ENCODE measurements at regions not wholly inside any gene's neighbourhood (a gene's known extent, or its start where the extent isn't known, plus 50 kb on each side); places are given as distances from the start of the nearest gene placed in this dataset.

DNA sequence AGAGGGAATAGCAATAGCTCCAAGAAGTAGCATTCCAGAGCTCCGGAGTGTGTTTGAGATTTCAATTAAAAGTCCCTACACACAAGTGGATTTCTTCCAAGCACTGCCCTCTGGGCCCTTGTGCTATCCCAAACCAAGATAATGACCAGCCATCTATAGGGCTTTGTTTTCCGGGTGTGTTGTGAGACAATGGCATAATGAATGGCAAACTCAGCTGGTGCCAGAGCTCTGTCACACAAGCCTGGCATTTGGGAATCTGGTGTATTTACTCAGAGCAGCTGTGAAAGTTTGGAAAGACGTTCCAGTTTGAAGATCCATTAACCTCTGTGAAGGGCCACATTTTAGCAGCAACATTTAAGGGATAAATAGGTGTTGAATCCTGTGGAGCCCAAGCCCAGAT is 61.2 kb upstream of the TMTC2 start:
- TF ChIP-seq POLR2A (IDR thresholded peaks at IDR 0.05; ENCODE audit: low read depth, low read length) (no peak), POLR2AphosphoS5 (IDR thresholded peaks at IDR 0.05; ENCODE audit: low read depth, low read length) (no peak), TAF1 (IDR thresholded peaks at IDR 0.05; ENCODE audit: low read depth, low read length) (no peak)

Measured in GM12891 (cell line).